ENCODE measurements at regions not wholly inside any gene's neighbourhood (a gene's known extent, or its start where the extent isn't known, plus 50 kb on each side); places are given as distances from the start of the nearest gene placed in this dataset.
A peak's percentile ranks its signal among the peaks of the same experiment; 100 is the strongest.
"Not testable (repeated sequence)": the region's sequence is repeated elsewhere in the genome, so short reads cannot be mapped to it uniquely, and the experiment has no call there.

DNA sequence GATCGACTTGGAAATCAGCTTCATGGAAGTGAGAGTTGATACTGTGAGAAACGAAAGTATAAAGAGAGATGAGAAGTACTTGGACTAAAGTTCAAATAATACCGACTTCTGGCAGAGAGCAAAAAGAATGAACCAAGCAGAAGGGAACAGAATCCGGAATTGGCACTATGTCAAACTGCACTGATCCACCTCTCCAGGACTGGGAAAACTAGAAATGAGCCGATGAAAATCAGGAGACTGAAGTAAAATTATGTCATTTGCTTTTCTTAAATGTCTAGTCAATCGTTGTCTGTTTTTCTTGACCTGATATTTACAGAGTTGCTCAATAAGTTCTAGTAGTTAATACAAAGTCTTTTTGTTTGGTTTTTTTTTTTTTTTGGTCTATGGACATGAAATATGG is 163.0 kb upstream of the FOXG1 start:
- no peak for DNase-seq (ENCODE audit: low read depth)

DNA sequence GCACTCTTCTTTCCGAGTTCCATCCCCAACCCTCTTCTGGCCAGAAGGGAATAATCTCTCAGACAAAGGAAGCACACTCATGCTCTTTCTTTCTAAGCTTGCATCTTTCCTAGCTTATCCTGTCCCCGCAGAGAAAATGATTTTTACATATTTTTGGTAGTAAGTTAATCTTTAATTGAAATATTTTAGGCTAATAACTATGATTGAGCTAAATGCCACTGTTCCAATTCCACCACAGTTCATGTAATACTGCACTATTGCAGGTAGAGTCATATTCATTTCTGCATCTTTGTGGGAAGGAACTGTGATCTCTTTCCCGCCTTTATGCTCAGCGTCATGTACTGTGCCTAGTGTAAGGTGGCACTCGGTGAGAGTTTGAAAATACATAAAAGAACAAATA is 158.9 kb upstream of the FOXG1 start:
- DNase-seq (ENCODE audit: low read depth) = no peak

DNA sequence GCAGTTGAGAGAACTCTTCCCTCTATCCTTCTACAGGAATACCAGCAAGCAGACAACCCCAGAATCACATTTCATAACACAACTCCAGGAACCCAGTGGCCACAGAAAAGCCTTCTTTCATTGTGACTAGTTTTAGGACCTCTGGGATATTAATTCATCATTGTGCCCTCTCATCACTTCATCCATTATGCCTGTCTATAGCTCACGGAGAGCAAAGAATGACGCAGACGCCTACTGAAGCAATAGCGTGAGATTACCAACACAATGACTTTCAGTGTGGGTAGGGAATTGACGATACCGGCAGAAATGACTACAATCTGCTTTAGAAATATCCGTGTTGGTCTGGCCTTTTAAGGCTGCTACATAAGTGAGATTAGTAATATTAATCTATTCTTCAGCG is 158.1 kb upstream of the FOXG1 start:
- DNase-seq (ENCODE audit: low read depth) = no peak

GRCh38 chr14:28608851-28609828 is 157.4 kb upstream of the FOXG1 start:
- peak; percentile 24 for DNase-seq (ENCODE audit: low read depth)

- DNase-seq (ENCODE audit: low read depth) = no peak
These were observed 154.2 kb upstream of the FOXG1 start for GRCh38 chr14:28612414-28612813.

GRCh38 chr14:28613532-28613931 is 153.1 kb upstream of the FOXG1 start:
- no peak for DNase-seq (ENCODE audit: low read depth)

GRCh38 chr14:28626780-28627179 is 139.8 kb upstream of the FOXG1 start:
- no peak for DNase-seq (ENCODE audit: low read depth)

GRCh38 chr14:28629328-28630004 is 137.1 kb upstream of the FOXG1 start:
- no peak for DNase-seq (ENCODE audit: low read depth)

GRCh38 chr14:28630100-28630499 is 136.5 kb upstream of the FOXG1 start:
- no peak for DNase-seq (ENCODE audit: low read depth)

GRCh38 chr14:28635387-28635786 is 131.2 kb upstream of the FOXG1 start:
- peak; percentile 29 for DNase-seq (ENCODE audit: low read depth)

DNA sequence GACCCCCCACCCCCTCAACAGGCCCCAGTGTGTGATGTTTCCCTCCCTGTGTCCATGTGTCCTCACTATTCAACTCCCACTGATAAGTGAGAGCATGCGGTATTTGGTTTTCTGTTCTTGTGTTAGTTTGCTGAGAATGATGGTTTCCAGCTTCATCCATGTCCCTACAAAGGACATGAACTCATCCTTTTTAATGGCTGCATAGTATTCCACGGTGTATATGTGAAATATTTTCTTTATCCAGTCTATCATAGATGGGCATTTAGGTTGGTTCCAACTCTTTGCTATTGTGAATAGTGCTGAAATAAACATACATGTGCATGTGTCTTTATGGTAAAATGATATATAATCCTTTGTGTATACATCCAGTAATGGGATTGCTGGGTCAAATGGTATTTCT is 130.8 kb upstream of the FOXG1 start:
- DNase-seq (ENCODE audit: low read depth) = not testable (repeated sequence)

DNA sequence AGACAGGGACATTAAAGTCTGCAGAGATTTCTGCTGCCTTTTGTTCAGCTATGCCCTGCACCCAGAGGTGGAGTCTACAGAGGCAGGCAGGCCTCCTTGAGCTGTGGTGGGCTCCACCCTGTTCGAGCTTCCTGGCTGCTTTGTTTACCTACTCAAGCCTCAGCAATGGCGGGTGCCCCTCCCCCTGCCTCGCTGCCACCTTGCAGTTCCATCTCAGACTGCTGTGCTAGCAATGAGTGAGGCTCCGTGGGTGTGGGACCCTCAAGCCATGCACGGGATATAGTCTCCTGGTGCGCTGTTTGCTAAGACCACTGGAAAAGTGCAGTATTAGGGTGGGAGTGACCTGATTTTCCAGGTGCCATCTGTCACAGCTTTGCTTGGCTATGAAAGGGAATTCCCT is 125.4 kb upstream of the FOXG1 start:
- not testable (repeated sequence) for DNase-seq (ENCODE audit: low read depth)

DNA sequence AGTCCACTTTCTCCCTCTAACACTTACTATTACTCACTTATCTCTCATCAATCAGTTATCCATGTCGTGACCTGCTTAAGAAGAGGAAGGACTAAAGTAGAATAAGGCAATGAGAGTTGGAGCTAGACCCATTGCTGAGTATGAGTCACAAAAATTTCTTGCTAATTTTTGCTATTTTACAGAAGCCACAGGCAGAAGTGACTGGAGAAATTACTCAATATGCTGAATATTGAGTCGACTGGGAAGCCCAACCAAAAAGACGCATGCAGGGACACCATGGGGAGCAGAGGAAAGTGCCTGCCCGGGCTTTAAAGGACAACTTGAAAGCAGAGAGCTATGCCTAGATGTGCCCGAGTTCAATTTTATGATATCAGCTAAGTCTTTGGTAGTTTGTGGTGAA is 115.4 kb upstream of the FOXG1 start:
- DNase-seq (ENCODE audit: low read depth) = no peak

- peak; percentile 29 for DNase-seq (ENCODE audit: low read depth)
These were observed 113.8 kb upstream of the FOXG1 start for GRCh38 chr14:28652782-28653181.

- DNase-seq (ENCODE audit: low read depth) = no peak
These were observed 113.1 kb upstream of the FOXG1 start for GRCh38 chr14:28653521-28653920.

GRCh38 chr14:28656704-28657255 is 109.8 kb upstream of the FOXG1 start:
- DNase-seq (ENCODE audit: low read depth) = no peak

DNA sequence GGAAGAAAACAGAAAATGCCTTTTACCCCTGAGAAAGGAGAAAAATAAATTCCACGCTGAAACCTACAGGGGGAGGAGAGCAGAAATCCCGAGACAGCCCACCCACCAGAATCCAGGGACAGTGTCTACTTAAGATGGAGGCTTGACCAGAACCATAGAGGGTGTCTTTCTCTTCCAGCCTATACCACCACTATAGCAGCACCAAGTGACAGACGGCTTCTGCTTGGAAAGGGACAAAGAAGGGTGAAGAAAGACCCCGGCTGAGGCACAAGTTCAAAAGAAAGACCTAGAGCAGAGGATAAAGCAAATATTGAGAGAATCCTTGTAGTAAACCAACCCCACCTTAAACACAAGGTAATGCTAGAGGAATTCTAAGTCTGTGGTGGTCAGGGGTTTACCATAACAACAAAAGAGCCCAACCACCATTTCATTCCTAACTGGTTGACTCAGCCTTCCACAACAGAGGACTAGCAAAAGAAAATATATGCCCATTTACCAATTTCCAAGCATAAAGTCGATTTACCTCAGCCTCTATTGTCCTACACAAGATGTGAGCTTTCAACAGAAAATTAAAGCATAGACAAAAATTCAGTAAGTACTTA is 105.3 kb upstream of the FOXG1 start:
- peak; percentile 91 for DNase-seq (ENCODE audit: low read depth)

DNA sequence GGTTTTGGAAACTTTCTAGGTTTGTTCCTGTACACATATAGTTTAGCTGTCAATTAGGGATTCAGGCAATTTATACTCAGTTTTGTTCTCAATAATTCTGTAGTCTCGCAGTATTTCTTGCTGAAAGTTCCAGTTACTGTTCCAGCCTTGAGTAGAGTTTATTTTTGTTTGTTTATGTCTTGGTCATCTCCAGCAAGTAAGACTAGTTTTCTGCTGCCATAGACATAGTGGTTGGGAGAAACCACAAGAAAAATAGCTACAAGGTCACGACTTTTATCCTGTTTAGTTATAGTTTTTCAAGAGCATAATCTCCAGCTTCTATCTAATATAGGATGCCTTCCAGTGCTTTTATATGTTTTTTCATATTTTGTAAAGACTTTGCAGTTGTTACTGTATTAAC is 99.6 kb upstream of the FOXG1 start:
- DNase-seq (ENCODE audit: low read depth) = no peak

GRCh38 chr14:28671425-28671824 is 95.2 kb upstream of the FOXG1 start:
- DNase-seq (ENCODE audit: low read depth) = peak; percentile 22

DNA sequence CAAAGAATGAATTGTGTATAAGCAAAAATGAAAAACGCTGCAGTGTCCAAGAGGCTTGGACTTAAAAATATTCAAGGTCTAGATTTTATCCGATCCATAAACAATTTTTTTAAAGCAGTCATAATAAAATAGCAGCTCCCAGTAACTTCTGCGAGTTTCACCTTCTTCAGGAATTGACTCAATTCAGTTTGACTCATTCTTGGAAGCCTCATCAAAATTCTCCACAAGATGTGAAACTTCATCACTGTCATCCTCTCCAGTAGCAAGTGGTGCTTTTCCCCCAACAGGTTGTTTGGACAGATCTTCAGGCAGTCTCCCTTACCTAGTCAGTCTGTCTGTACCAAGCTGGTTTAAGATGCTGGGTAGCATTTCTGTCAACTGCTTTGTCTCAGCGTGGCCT is 93.5 kb upstream of the FOXG1 start:
- no peak for DNase-seq (ENCODE audit: low read depth)

DNA sequence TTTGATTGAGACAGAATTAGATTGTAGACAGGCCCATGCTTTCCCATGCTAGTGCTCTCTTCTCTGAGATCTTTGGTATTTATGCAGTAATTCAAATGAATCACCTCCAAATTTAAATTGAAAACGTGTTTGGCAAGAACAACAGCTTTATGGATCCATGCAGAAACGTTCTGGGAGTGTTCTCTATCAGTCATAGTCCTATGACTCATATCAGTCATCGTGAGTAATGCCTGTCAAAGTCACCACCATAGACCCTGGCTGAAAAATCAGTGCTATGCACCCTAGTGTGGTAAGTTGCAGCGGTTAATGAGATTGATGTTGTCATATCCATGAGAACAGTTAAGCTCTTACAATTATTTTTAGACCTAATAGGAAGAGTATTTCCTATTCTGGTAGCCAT is 90.1 kb upstream of the FOXG1 start:
- DNase-seq (ENCODE audit: low read depth) = peak; percentile 78

DNA sequence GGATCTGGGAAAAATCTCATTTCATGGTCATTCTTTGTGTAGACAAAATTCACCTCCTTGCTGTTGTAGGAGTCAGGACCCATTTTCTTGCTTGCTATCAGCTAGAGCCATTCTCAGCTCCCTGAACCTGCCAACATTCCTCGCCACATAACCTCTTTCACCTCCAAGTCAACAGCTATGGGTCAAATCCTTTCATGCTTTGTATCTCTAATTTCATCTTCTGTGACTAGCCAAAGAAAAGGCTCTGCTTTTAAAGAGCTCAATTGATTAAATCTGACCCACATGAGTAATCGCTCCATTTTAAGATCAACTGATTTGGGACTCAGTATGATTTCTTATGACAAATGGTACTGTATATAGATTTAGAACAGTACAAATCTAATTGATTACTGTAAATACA is 89.2 kb upstream of the FOXG1 start:
- DNase-seq (ENCODE audit: low read depth) = no peak

All from renal cortical epithelial cell (primary cell).